ENCODE measurements at regions not wholly inside any gene's neighbourhood (a gene's known extent, or its start where the extent isn't known, plus 50 kb on each side); places are given as distances from the start of the nearest gene placed in this dataset.

DNA sequence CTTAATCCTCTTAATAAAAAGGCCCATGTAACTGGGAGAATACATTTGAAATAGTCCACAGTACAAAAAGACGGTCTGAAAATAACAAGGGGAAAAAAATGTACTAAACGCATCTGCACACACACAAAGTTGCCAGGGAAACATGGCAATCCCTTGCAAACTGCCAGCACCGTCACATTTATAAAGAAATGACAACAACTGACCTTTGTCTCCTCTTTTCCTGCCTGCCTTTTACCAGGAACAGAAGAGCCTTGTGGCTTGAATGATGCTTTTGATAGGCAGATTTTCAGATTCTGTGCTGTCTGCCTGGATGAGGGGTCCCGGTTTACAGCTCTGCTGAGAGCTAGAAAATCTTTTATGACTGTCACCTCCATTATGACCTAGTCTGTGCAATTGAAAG is 308.6 kb upstream of the ZFP64 start:
- Histone ChIP-seq H3K9ac (ENCODE audit: low read length) (no peak overlapping the region), H3K36me3 (replicated peaks in 1 of 2; ENCODE audit: control extremely low read depth in 1 of 2, control insufficient read depth in 1 of 2, extremely low read depth in 1 of 2, insufficient read depth in 2 of 2, low read length in 1 of 2) (no peaks in the 10 kb centered on the region), H3K27ac (ENCODE audit: low read length in 2 of 2) (no peak overlapping the region), H2AFZ (ENCODE audit: insufficient read depth, low read depth, low read length, poor library complexity, severe bottlenecking) (no peak overlapping the region), H4K20me1 (ENCODE audit: control insufficient read depth, insufficient read depth, low read length, poor library complexity, severe bottlenecking) (no peaks in the 10 kb centered on the region), H3K4me2 (replicated peaks; ENCODE audit: low read depth, low read length, poor library complexity, severe bottlenecking) (no peak overlapping the region), H3K4me3 (ENCODE audit: control extremely low read depth in 1 of 5, extremely low read depth in 1 of 5, insufficient read depth in 1 of 5, low read depth in 2 of 5, low read length in 4 of 5) (no peak overlapping the region), H3K4me1 (ENCODE audit: control insufficient read depth in 2 of 2, insufficient read depth in 2 of 2, low read length in 2 of 2) (no peaks in the 10 kb centered on the region), H3K9me3 (ENCODE audit: control extremely low read depth in 1 of 3, control insufficient read depth in 2 of 3, insufficient read depth in 1 of 3, low read length in 2 of 3) (no peaks in the 10 kb centered on the region), H3K79me2 (ENCODE audit: control insufficient read depth, insufficient read depth, low read length) (no peaks in the 10 kb centered on the region), H3K27me3 (replicated peaks in 1 of 4; ENCODE audit: control extremely low read depth in 1 of 4, control insufficient read depth in 3 of 4, insufficient read depth in 4 of 4, low read length in 3 of 4) (peaks cover 0 to 6% (median 0%) of the 10 kb centered on the region in 4 experiments)
- Mint-ChIP-seq H3K4me1 (no peaks in the 10 kb centered on the region), H3K4me3 (no peak overlapping the region), H3K27me3 (peaks cover 11% of the 10 kb centered on the region), H3K9me3 (ENCODE audit: insufficient read depth) (peaks cover 4% of the 10 kb centered on the region), H3K27ac (no peak overlapping the region)
- ChIA-PET CTCF (no interaction called here), POLR2A (no interaction called here)
- TF ChIP-seq EZH2 (IDR thresholded peaks at IDR 0.05; ENCODE audit: borderline replicate concordance, insufficient read depth, low read depth, low read length, poor library complexity, severe bottlenecking), result no peak
- TF ChIP-seq CTCF (IDR thresholded peaks at IDR 0.05), result no peak
- DNase-seq (no peak), ATAC-seq (ENCODE audit: low read depth) (no peak)
- WGBS (ENCODE audit: insufficient coverage), result 100% methylated on average over 2 of the region's 4 CpGs
- intact Hi-C loops (cut with micrococcal nuclease), result no loop called here

DNA sequence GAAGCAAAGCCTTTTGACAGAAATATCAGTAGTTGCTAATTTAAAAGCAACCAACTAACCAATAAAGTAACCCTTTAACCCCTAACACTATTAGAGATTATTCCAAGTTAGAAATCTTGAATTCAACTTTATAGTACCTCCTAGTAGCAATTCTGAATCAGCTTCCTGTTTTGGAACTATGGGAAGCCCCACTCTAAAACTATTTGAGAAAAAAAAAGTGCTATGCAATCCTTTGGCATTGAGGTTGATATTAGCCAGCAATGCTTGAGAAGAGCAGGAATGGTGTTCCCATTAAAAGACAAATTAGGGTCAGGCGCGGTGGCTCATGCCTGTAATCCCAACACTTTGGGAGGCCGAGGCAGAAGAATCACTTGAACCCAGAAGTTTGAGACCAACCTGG is 306.2 kb upstream of the ZFP64 start:
- H3K4me3 ChIP-seq (ENCODE audit: control extremely low read depth in 1 of 5, extremely low read depth in 1 of 5, insufficient read depth in 1 of 5, low read depth in 2 of 5, low read length in 4 of 5), result no peak overlapping the region
- no peak overlapping the region for H2AFZ ChIP-seq (ENCODE audit: insufficient read depth, low read depth, low read length, poor library complexity, severe bottlenecking)
- H3K9me3 Mint-ChIP-seq (ENCODE audit: insufficient read depth), result no peaks in the 10 kb centered on the region
- intact Hi-C loops (cut with micrococcal nuclease), result no loop called here
- H3K9me3 ChIP-seq (ENCODE audit: control extremely low read depth in 1 of 3, control insufficient read depth in 2 of 3, insufficient read depth in 1 of 3, low read length in 2 of 3), result no peaks in the 10 kb centered on the region
- ChIA-PET CTCF (no interaction called here), POLR2A (no interaction called here)
- WGBS (ENCODE audit: insufficient coverage), result 100% methylated on average over 2 of the region's 3 CpGs
- H3K79me2 ChIP-seq (ENCODE audit: control insufficient read depth, insufficient read depth, low read length), result no peaks in the 10 kb centered on the region
- H3K27ac ChIP-seq (ENCODE audit: low read length in 2 of 2), result no peak overlapping the region
- H4K20me1 ChIP-seq (ENCODE audit: control insufficient read depth, insufficient read depth, low read length, poor library complexity, severe bottlenecking), result no peaks in the 10 kb centered on the region
- H3K9ac ChIP-seq (ENCODE audit: low read length), result no peak overlapping the region
- H3K4me1 ChIP-seq (ENCODE audit: control insufficient read depth in 2 of 2, insufficient read depth in 2 of 2, low read length in 2 of 2), result no peaks in the 10 kb centered on the region
- H3K27me3 ChIP-seq (replicated peaks in 1 of 4; ENCODE audit: control extremely low read depth in 1 of 4, control insufficient read depth in 3 of 4, insufficient read depth in 4 of 4, low read length in 3 of 4), result peaks cover 0 to 6% (median 1%) of the 10 kb centered on the region in 4 experiments
- H3K4me2 ChIP-seq (replicated peaks; ENCODE audit: low read depth, low read length, poor library complexity, severe bottlenecking), result no peak overlapping the region
- H3K36me3 ChIP-seq (replicated peaks in 1 of 2; ENCODE audit: control extremely low read depth in 1 of 2, control insufficient read depth in 1 of 2, extremely low read depth in 1 of 2, insufficient read depth in 2 of 2, low read length in 1 of 2), result no peaks in the 10 kb centered on the region
- peaks cover 31% of the 10 kb centered on the region for H3K27me3 Mint-ChIP-seq
- H3K4me1 Mint-ChIP-seq, result no peaks in the 10 kb centered on the region
- no peak for DNase-seq
- no peak for ATAC-seq (ENCODE audit: low read depth)
- TF ChIP-seq CTCF (IDR thresholded peaks at IDR 0.05), result no peak
- no peak for TF ChIP-seq EZH2 (IDR thresholded peaks at IDR 0.05; ENCODE audit: borderline replicate concordance, insufficient read depth, low read depth, low read length, poor library complexity, severe bottlenecking)
- no peak overlapping the region for H3K4me3 Mint-ChIP-seq
- H3K27ac Mint-ChIP-seq, result no peak overlapping the region
